IMR-90 (cell line): ENCODE measurements at regions not wholly inside any gene's neighbourhood (a gene's known extent, or its start where the extent isn't known, plus 50 kb on each side); places are given as distances from the start of the nearest gene placed in this dataset.

Source experiments
- ATAC-seq: fragments of 200-7000 bp; cut with Tn5 transposase; 2 replicates; pipeline ENCODE4 v1.9.1; 2020; ENCODE audit warnings: low read depth, mild to moderate bottlenecking, moderate library complexity
- BruUV-seq: library from RNA; stranded (reverse); fragments of 400-500 nt; replicated peaks from 2 replicates; lab custom pipeline; 2021; lab: Mats Ljungman, UMichigan
- CTCF ChIA-PET: fragments of 300-600 bp; formaldehyde crosslinking; extraction: SDS; loops from one replicate; lab custom pipeline; 2021; ENCODE audit warnings: antibody characterized with exemption; lab: Yijun Ruan, JAX
- POLR2A ChIA-PET: fragments of 300-600 bp; sonication (Branson Sonifier 250); formaldehyde crosslinking; loops from one replicate; lab custom pipeline; 2022; ENCODE audit warnings: antibody characterized with exemption; ENCODE audit not compliant: unreplicated experiment; lab: Charles Lee
- DNase-seq: peaks from one replicate; pipeline ENCODE4 v3.0.0; 2013
- H2AFZ ChIP-seq: replicated peaks from 2 replicates; pipeline ENCODE3; 2013; ENCODE audit warnings: low read length, mild to moderate bottlenecking; ENCODE audit not compliant: poor library complexity
- H2AK5ac ChIP-seq: 2 replicates; pipeline ENCODE4 v1.6.1; 2013; ENCODE audit warnings: low read depth, low read length, inconsistent platforms
- H2AK9ac ChIP-seq: replicated peaks from 2 replicates; pipeline ENCODE3; 2013; ENCODE audit warnings: mild to moderate bottlenecking, low read depth, low read length, moderate library complexity; ENCODE audit not compliant: poor library complexity
- H2BK120ac ChIP-seq: 2 replicates; pipeline ENCODE4 v1.6.1; 2013; ENCODE audit warnings: low read depth, low read length, inconsistent platforms
- H2BK15ac ChIP-seq: 3 replicates; pipeline ENCODE4 v1.6.1; 2013; ENCODE audit warnings: low read depth, low read length, inconsistent platforms
- H2BK20ac ChIP-seq: 2 replicates; pipeline ENCODE4 v1.6.1; 2013; ENCODE audit warnings: low read depth, mild to moderate bottlenecking, inconsistent platforms, low read length, moderate library complexity
- H2BK5ac ChIP-seq: 2 replicates; pipeline ENCODE4 v1.6.1; 2013; ENCODE audit warnings: mild to moderate bottlenecking, low read depth, low read length, inconsistent platforms; ENCODE audit not compliant: poor library complexity, severe bottlenecking
- H3K14ac ChIP-seq: replicated peaks from 2 replicates; pipeline ENCODE4 v1.6.1; 2013; ENCODE audit warnings: low read depth, low read length, inconsistent platforms
- H3K18ac ChIP-seq: 2 replicates; pipeline ENCODE4 v1.6.1; 2013; ENCODE audit warnings: low read depth, low read length, control low read depth
- H3K23ac ChIP-seq: 2 replicates; pipeline ENCODE4 v1.6.1; 2013; ENCODE audit warnings: low read depth, low read length, inconsistent platforms
- H3K27ac ChIP-seq: 2 replicates; pipeline ENCODE4 v1.5.1; 2013; ENCODE audit warnings: mild to moderate bottlenecking, control low read depth, low read length; ENCODE audit not compliant: insufficient read depth
- H3K27me3 ChIP-seq: 2 replicates; pipeline ENCODE4 v1.6.1; 2013; ENCODE audit warnings: low read length; ENCODE audit not compliant: control insufficient read depth, insufficient read depth
- H3K36me3 ChIP-seq: 2 replicates; pipeline ENCODE4 v1.6.1; 2013; ENCODE audit warnings: low read length, mixed read lengths; ENCODE audit not compliant: control insufficient read depth, insufficient read depth
- H3K4ac ChIP-seq: 2 replicates; pipeline ENCODE4 v1.6.1; 2013; ENCODE audit warnings: low read depth, low read length, inconsistent platforms
- H3K4me1 ChIP-seq: 2 replicates; pipeline ENCODE4 v1.6.1; 2013; ENCODE audit warnings: low read length, mixed read lengths; ENCODE audit not compliant: control insufficient read depth, insufficient read depth
- H3K4me2 ChIP-seq: 2 replicates; pipeline ENCODE4 v1.6.1; 2013; ENCODE audit warnings: low read depth, mild to moderate bottlenecking, control low read depth, low read length, moderate library complexity
- H3K4me3 ChIP-seq: 2 replicates; pipeline ENCODE4 v1.5.1; 2013; ENCODE audit warnings: low read depth, mild to moderate bottlenecking, control low read depth, low read length, moderate library complexity; ENCODE audit not compliant: insufficient read depth
- H3K56ac ChIP-seq: 2 replicates; pipeline ENCODE4 v1.6.1; 2013; ENCODE audit warnings: low read length, inconsistent platforms; ENCODE audit not compliant: insufficient read depth; ENCODE audit errors: extremely low read depth
- H3K79me1 ChIP-seq, 2 experiments: 2 replicates each; pipeline ENCODE4 v1.6.1; 2013; ENCODE audit warnings: low read length in 2 of 2, inconsistent platforms in 1 of 2, low read depth in 1 of 2
- H3K9ac ChIP-seq: 2 replicates; pipeline ENCODE4 v1.6.1; 2013; ENCODE audit warnings: low read depth, low read length, control low read depth
- H3K9me1 ChIP-seq: 2 replicates; pipeline ENCODE4 v1.6.1; 2013; ENCODE audit warnings: low read length, inconsistent platforms; ENCODE audit not compliant: insufficient read depth
- H3K9me3 ChIP-seq: 2 replicates; pipeline ENCODE4 v1.6.1; 2013; ENCODE audit warnings: low read length; ENCODE audit not compliant: control insufficient read depth, insufficient read depth
- H4K20me1 ChIP-seq: 2 replicates; pipeline ENCODE4 v1.6.1; 2013; ENCODE audit warnings: low read length, inconsistent platforms; ENCODE audit not compliant: insufficient read depth
- H4K5ac ChIP-seq: 2 replicates; pipeline ENCODE4 v1.6.1; 2013; ENCODE audit warnings: mild to moderate bottlenecking, low read depth, low read length, control low read depth
- H4K8ac ChIP-seq, 2 experiments: 2 replicates each; pipeline ENCODE4 v1.6.1; 2013; ENCODE audit warnings: low read depth in 2 of 2, low read length in 2 of 2, control low read depth in 1 of 2, inconsistent platforms in 1 of 2
- H4K91ac ChIP-seq: 2 replicates; pipeline ENCODE4 v1.6.1; 2013; ENCODE audit warnings: low read depth, low read length, inconsistent platforms; ENCODE audit not compliant: insufficient read depth
- BHLHE40 ChIP-seq: fragments of 150-350 bp; IDR thresholded peaks from 2 replicates; pipeline ENCODE4 v1.6.1; 2016; ENCODE audit warnings: mild to moderate bottlenecking, low read depth, low read length
- WGBS, 2 experiments: methylation state at CpG; one replicate each; pipeline versions ENCODE4 v1.1.5 to v1.1.7; 2013; ENCODE audit warnings: missing lambda C conversion rate in 2 of 2; ENCODE audit not compliant: insufficient read length in 1 of 2; ENCODE audit errors: extremely low coverage in 2 of 2; 5-methylcytosine and 5-hydroxymethylcytosine counted together
- dilution Hi-C: fragments of 300-500 bp; cut with HindIII; formaldehyde crosslinking; loops from one replicate; pipeline ENCODE4 v1.14.3; 2018; ENCODE audit warnings: low sequenced_read_pairs; ENCODE audit not compliant: unreplicated experiment
- in situ Hi-C: fragments of 300-500 bp; cut with MboI; formaldehyde crosslinking; loops from 3 replicates; pipeline ENCODE4 v1.14.3; 2019; ENCODE audit warnings: low sequenced_read_pairs, inconsistent platforms, mixed read lengths
- intact Hi-C: fragments of 100-400 bp; cut with micrococcal nuclease; formaldehyde crosslinking; loops from 2 replicates; pipeline ENCODE4 v1.10.0; 2022
- TF ChIP-seq, protein P1 (sequence below): fragments of 150-350 bp; IDR thresholded peaks from 2 replicates; pipeline ENCODE4 v1.6.1; 2017; ENCODE audit warnings: mild to moderate bottlenecking, antibody characterized with exemption, low read length, low read depth

DNA sequence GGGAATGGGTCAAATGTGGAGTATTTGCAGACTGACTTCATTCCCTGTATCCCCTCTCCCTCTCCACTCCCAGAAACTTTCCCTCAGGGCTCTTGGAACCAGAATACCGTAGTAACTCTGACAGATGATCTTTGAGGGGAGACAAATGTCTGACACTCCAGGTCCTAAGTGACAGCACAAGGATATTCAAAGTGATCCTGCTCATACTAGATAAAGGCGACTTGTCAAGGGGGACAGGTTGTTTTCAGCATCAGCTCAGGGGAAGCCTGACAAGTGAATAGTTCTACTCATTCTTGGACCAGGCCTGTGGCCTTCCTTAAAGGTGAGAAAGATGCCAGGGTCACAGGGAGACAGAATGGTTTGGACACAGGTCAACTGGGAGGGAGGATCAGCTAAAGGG lies 92.8 kb downstream of the NXPE2 start:
- POLR2A ChIA-PET = no interaction called here
- in situ Hi-C loops (no loop called here), intact Hi-C loops (loop anchor here (10.0 kb wide), 1 partner anchor 1724 kb away; no protein-coding TSS in a partner anchor)

More for the DNA sequence above, 92.8 kb downstream of the NXPE2 start:
- WGBS, 2 experiments = no CpG with 5 or more reads among the region's 2 CpGs
- DNase-seq = no peak
- H3K14ac ChIP-seq = no peak overlapping the region
- dilution Hi-C loops = no loop called here
- ATAC-seq = no peak
- no peak overlapping the region for H3K4ac ChIP-seq
- no peaks in the 10 kb centered on the region for H3K36me3 ChIP-seq
- no peak overlapping the region for H3K9ac ChIP-seq
- no peaks in the 10 kb centered on the region for H3K4me1 ChIP-seq
- no peak overlapping the region for H3K4me2 ChIP-seq
- no peak overlapping the region for H2AK5ac ChIP-seq
- H2BK20ac ChIP-seq = no peak overlapping the region
- no peaks in the 10 kb centered on the region for H4K20me1 ChIP-seq
- H3K18ac ChIP-seq = no peak overlapping the region
- no peak overlapping the region for H4K91ac ChIP-seq
- BruUV-seq = no TSS peak
- H3K56ac ChIP-seq = no peak overlapping the region
- H4K8ac ChIP-seq = no peak overlapping the region
- no peak overlapping the region for H2AFZ ChIP-seq
- no peak overlapping the region for H3K27ac ChIP-seq
- H3K9me3 ChIP-seq = no peaks in the 10 kb centered on the region
- H3K27me3 ChIP-seq = peaks cover under 1% of the 10 kb centered on the region; the same call in 1 of the 2 replicates
- no peak overlapping the region for H2BK5ac ChIP-seq
- no peak overlapping the region for H2BK15ac ChIP-seq
- no peaks in the 10 kb centered on the region for H3K9me1 ChIP-seq
- H3K23ac ChIP-seq = no peak overlapping the region
- no peak overlapping the region for H4K5ac ChIP-seq
- TF ChIP-seq, protein P1, sequence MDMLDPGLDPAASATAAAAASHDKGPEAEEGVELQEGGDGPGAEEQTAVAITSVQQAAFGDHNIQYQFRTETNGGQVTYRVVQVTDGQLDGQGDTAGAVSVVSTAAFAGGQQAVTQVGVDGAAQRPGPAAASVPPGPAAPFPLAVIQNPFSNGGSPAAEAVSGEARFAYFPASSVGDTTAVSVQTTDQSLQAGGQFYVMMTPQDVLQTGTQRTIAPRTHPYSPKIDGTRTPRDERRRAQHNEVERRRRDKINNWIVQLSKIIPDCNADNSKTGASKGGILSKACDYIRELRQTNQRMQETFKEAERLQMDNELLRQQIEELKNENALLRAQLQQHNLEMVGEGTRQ = no peak
- no peak for TF ChIP-seq BHLHE40
- CTCF ChIA-PET = no interaction called here
- H3K4me3 ChIP-seq = no peak overlapping the region
- H3K79me1 ChIP-seq = no peaks in the 10 kb centered on the region
- no peak overlapping the region for H2BK120ac ChIP-seq
- H2AK9ac ChIP-seq = no peak overlapping the region
